A549 (cell line): ENCODE measurements at regions not wholly inside any gene's neighbourhood (a gene's known extent, or its start where the extent isn't known, plus 50 kb on each side); places are given as distances from the start of the nearest gene placed in this dataset.
A peak's percentile ranks its signal among the peaks of the same experiment; 100 is the strongest.

Source experiments
- ATAC-seq, 2 experiments: fragments of 200-7000 bp in 1 of 2; fragments of >200 bp in 1 of 2; cut with Nextera tagmentation in 1 of 2; cut with Tn5 transposase in 1 of 2; 3 replicates each; pipeline versions ENCODE4 v1.8.0 to v1.9.1; 2018 to 2020; ENCODE audit warnings: mild to moderate bottlenecking in 1 of 2, moderate library complexity in 1 of 2
- CTCF ChIA-PET: fragments of 300-600 bp; sonication (Branson Sonifier 250); formaldehyde crosslinking; extraction: SDS; loops from one replicate; lab custom pipeline; 2021; ENCODE audit warnings: antibody characterized with exemption, inconsistent platforms; lab: Yijun Ruan, JAX
- POLR2A ChIA-PET: fragments of 350-600 bp; formaldehyde crosslinking; extraction: SDS; loops from one replicate; lab custom pipeline; 2021; ENCODE audit warnings: antibody characterized with exemption, inconsistent platforms; lab: Yijun Ruan, JAX
- DNase-seq, 2 experiments: peaks; one replicate each; pipeline versions ENCODE4 v3.0.0 to v3.0.0-alpha.2; 2011 to 2016; ENCODE audit warnings: low read depth in 1 of 2, low spot score in 1 of 2
- FAIRE-seq: peaks from 2 replicates; lab custom pipeline; 2011; peaks lifted over from hg19 to GRCh38; lab: Jason Lieb, UNC
- H3K27ac ChIP-seq, 2 experiments: fragments of >200 bp; sonication (Bioruptor Twin); formaldehyde crosslinking; 3 replicates each; pipeline ENCODE4 v1.5.1; 2016 to 2017
- H3K4me1 ChIP-seq: fragments of >200 bp; sonication (Bioruptor Twin); formaldehyde crosslinking; 3 replicates; pipeline ENCODE4 v1.6.1; 2016
- H3K4me2 ChIP-seq: fragments of >200 bp; sonication (Bioruptor Twin); formaldehyde crosslinking; 3 replicates; pipeline ENCODE4 v1.6.1; 2016
- H3K4me3 ChIP-seq: fragments of >200 bp; sonication (Bioruptor Twin); formaldehyde crosslinking; 3 replicates; pipeline ENCODE4 v1.5.1; 2016
- H3K9me3 ChIP-seq: fragments of >200 bp; sonication (Bioruptor Twin); formaldehyde crosslinking; 3 replicates; pipeline ENCODE4 v1.6.1; 2016
- BHLHE40 ChIP-seq: IDR thresholded peaks from 2 replicates; pipeline ENCODE4 v1.6.1; 2012; ENCODE audit warnings: low read depth, low read length, inconsistent platforms
- CBX2 ChIP-seq: fragments of 200-600 bp; sonication (generic); IDR thresholded peaks from 2 replicates; pipeline ENCODE4 v1.6.1; 2016; ENCODE audit warnings: low read depth, mild to moderate bottlenecking, borderline replicate concordance
- CBX8 ChIP-seq: fragments of 200-600 bp; sonication (generic); IDR thresholded peaks from 2 replicates; pipeline ENCODE4 v1.6.1; 2016
- CEBPB ChIP-seq, 2 experiments: fragments of >200 bp in 1 of 2; sonication (Bioruptor Twin) in 1 of 2; formaldehyde crosslinking in 1 of 2; IDR thresholded peaks; 2 replicates each; pipeline ENCODE4 v1.6.1; 2012 to 2016
- CHD2 ChIP-seq: fragments of 150-350 bp; IDR thresholded peaks from 2 replicates; pipeline ENCODE4 v1.6.1; 2014; ENCODE audit warnings: low read length; ENCODE audit not compliant: partially characterized antibody
- CHD4 ChIP-seq: fragments of 200-600 bp; sonication (generic); IDR thresholded peaks from 2 replicates; pipeline ENCODE4 v1.6.1; 2016; ENCODE audit warnings: antibody characterized with exemption, mild to moderate bottlenecking, borderline replicate concordance
- ESRRA ChIP-seq: fragments of 150-350 bp; IDR thresholded peaks from 2 replicates; pipeline ENCODE4 v1.6.1; 2014; ENCODE audit warnings: mild to moderate bottlenecking, low read length, borderline replicate concordance
- FOSB ChIP-seq: fragments of 250-450 bp; sonication (Bioruptor Pico); IDR thresholded peaks from 2 replicates; pipeline ENCODE4 v1.5.0; 2020; ENCODE audit warnings: mild to moderate bottlenecking, moderate library complexity
- GATA3 ChIP-seq: IDR thresholded peaks from 2 replicates; pipeline ENCODE4 v1.6.1; 2012; ENCODE audit warnings: borderline replicate concordance
- HEYL ChIP-seq: fragments of 250-450 bp; sonication (Bioruptor Pico); IDR thresholded peaks from 2 replicates; pipeline ENCODE4 v1.8.0; 2021; ENCODE audit warnings: mild to moderate bottlenecking, moderate library complexity
- HOXB5 ChIP-seq: fragments of 250-450 bp; sonication (Bioruptor Pico); IDR thresholded peaks from 2 replicates; pipeline ENCODE4 v1.5.0; 2020; ENCODE audit warnings: mild to moderate bottlenecking, moderate library complexity
- MAFK ChIP-seq: fragments of 450-650 bp; IDR thresholded peaks from 2 replicates; pipeline ENCODE4 v1.6.1; 2014; ENCODE audit not compliant: partially characterized antibody
- MYC ChIP-seq: IDR thresholded peaks from 2 replicates; pipeline ENCODE4 v1.6.1; 2012; ENCODE audit warnings: mild to moderate bottlenecking, inconsistent platforms, low read length, improper control_type of control experiment, borderline replicate concordance
- NFE2L2 ChIP-seq: fragments of 150-350 bp; conservative IDR thresholded peaks from 2 replicates; pipeline ENCODE4 v1.6.1; 2014; ENCODE audit warnings: low read length
- NPAS2 ChIP-seq: fragments of 250-450 bp; sonication (Bioruptor Pico); IDR thresholded peaks from 2 replicates; pipeline ENCODE4 v1.8.0; 2022; ENCODE audit warnings: mild to moderate bottlenecking, moderate library complexity, borderline replicate concordance
- PHF8 ChIP-seq: fragments of 200-600 bp; sonication (generic); IDR thresholded peaks from 2 replicates; pipeline ENCODE4 v1.6.1; 2016; ENCODE audit warnings: low read depth, mild to moderate bottlenecking, antibody characterized with exemption, moderate library complexity, borderline replicate concordance
- POLR2A ChIP-seq: IDR thresholded peaks from 2 replicates; pipeline ENCODE4 v1.6.1; 2012; ENCODE audit warnings: mild to moderate bottlenecking, low read length
- RAD21 ChIP-seq, 2 experiments: fragments of >200 bp in 1 of 2; sonication (Bioruptor Twin) in 1 of 2; formaldehyde crosslinking in 1 of 2; IDR thresholded peaks in 1 of 2; conservative IDR thresholded peaks in 1 of 2; 2 replicates in 1 of 2; 3 replicates in 1 of 2; pipeline ENCODE4 v1.6.1; 2012 to 2018; ENCODE audit warnings: inconsistent platforms in 1 of 2
- RFX5 ChIP-seq: fragments of 450-650 bp; IDR thresholded peaks from 2 replicates; pipeline ENCODE4 v1.7.1; 2014; ENCODE audit warnings: antibody characterized with exemption, mild to moderate bottlenecking, moderate library complexity
- RNF2 ChIP-seq: fragments of 200-600 bp; sonication (generic); IDR thresholded peaks from 2 replicates; pipeline ENCODE4 v1.6.1; 2016; ENCODE audit warnings: low read depth, mild to moderate bottlenecking, antibody characterized with exemption, moderate library complexity, borderline replicate concordance
- SMC3 ChIP-seq: fragments of >200 bp; sonication (Bioruptor Twin); formaldehyde crosslinking; IDR thresholded peaks from 3 replicates; pipeline ENCODE4 v1.6.1; 2018; ENCODE audit warnings: inconsistent platforms
- SREBF2 ChIP-seq: fragments of 450-650 bp; IDR thresholded peaks from 2 replicates; pipeline ENCODE4 v1.6.1; 2014; ENCODE audit warnings: mild to moderate bottlenecking, moderate library complexity
- TP53 ChIP-seq: fragments of 250-450 bp; sonication (Bioruptor Pico); IDR thresholded peaks from 2 replicates; pipeline ENCODE4 v1.5.0; 2021; ENCODE audit warnings: mild to moderate bottlenecking, moderate library complexity
- ZFP36 ChIP-seq: fragments of 450-650 bp; IDR thresholded peaks from 2 replicates; pipeline ENCODE4 v1.6.1; 2014; ENCODE audit warnings: borderline replicate concordance; ENCODE audit not compliant: partially characterized antibody
- ZSCAN20 ChIP-seq: fragments of 250-450 bp; sonication (Bioruptor Pico); IDR thresholded peaks from 2 replicates; pipeline ENCODE4 v1.8.0; 2022; ENCODE audit warnings: mild to moderate bottlenecking, moderate library complexity
- WGBS: methylation state at CpG from one replicate; pipeline ENCODE4 v1.1.6; 2017; ENCODE audit errors: missing lambda C conversion rate; 5-methylcytosine and 5-hydroxymethylcytosine counted together
- TF ChIP-seq, protein P1 (sequence below): IDR thresholded peaks from 2 replicates; pipeline ENCODE4 v1.6.1; 2012; ENCODE audit warnings: low read depth, borderline replicate concordance
- TF ChIP-seq, protein P2 (sequence below): fragments of 150-350 bp; IDR thresholded peaks from 2 replicates; pipeline ENCODE4 v1.6.1; 2014; ENCODE audit warnings: low read depth, mild to moderate bottlenecking, low read length

DNA sequence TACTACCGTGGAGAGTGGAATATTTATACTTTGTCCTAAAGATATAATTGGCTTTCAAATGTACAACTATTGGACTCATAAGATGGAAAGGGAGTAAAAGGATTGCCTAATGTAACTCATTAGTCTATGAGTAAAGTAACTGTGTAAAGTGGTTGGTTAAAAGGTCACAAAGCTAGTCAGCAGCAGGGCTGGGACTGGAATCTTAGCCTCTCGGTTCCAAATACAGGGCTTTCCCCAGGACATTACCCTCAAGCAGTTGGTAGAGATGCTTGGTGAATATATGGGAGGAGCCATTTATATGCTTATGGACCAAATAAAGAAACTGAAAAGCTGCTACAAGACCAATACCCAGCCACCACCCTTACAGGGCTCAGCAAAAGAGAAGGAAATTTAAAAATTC is 283.7 kb downstream of the HLX start:
- H3K4me2 ChIP-seq = no peak overlapping the region

DNA sequence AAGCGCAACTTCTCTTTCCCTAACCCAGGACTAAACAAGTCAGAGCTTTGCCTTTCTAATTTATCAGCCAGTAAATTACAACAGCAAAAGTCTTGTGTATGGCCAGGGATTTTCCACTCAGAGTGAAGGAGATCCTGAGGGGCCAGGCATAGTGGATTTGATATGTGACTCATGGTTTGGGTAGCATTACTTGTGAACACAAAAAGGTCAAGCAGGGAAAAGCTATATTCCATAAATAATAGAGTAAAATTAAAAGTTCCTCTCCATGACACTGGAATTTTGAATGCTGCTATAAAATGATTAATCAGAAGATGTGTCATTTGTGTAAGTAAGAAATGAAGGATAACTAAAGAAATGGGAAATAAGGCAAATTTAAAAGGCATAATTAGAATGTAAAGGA is 284.8 kb downstream of the HLX start:
- 0 out of 3 replicates have a peak overlapping the region, but pooled peaks have one; percentile 4 for H3K4me2 ChIP-seq
- ChIA-PET POLR2A (no interaction called here), CTCF (interaction anchor here (0.6 to 0.9 kb wide), 3 partner anchors 40 to 158 kb away, joined by 3 to 5 read pairs (median 3); no protein-coding TSS in a partner anchor)
- 0 out of 3 replicates have a peak, but pooled peaks cover 3% of the 10 kb centered on the region for H3K4me1 ChIP-seq
- no peak overlapping the region for H3K4me3 ChIP-seq
- H3K9me3 ChIP-seq = no peaks in the 10 kb centered on the region
- TF ChIP-seq RAD21 (conservative IDR thresholded peaks at IDR 0.05 in 1 of 2, IDR thresholded peaks at IDR 0.05 in 1 of 2) (no peak), POLR2A (no peak), HOXB5 (CRISPR knock-in tag) (no peak), NPAS2 (CRISPR knock-in tag) (no peak), FOSB (CRISPR knock-in tag) (no peak), GATA3 (no peak), ZFP36 (no peak), RFX5 (no peak), MAFK (no peak), SMC3 (no peak), CHD4 (no peak), RNF2 (no peak), BHLHE40 (no peak), CBX8 (no peak), CBX2 (no peak), HEYL (no peak)
- TF ChIP-seq, protein P1, sequence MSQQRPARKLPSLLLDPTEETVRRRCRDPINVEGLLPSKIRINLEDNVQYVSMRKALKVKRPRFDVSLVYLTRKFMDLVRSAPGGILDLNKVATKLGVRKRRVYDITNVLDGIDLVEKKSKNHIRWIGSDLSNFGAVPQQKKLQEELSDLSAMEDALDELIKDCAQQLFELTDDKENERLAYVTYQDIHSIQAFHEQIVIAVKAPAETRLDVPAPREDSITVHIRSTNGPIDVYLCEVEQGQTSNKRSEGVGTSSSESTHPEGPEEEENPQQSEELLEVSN = no peak
- TF ChIP-seq, protein P2, sequence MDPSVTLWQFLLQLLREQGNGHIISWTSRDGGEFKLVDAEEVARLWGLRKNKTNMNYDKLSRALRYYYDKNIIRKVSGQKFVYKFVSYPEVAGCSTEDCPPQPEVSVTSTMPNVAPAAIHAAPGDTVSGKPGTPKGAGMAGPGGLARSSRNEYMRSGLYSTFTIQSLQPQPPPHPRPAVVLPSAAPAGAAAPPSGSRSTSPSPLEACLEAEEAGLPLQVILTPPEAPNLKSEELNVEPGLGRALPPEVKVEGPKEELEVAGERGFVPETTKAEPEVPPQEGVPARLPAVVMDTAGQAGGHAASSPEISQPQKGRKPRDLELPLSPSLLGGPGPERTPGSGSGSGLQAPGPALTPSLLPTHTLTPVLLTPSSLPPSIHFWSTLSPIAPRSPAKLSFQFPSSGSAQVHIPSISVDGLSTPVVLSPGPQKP = no peak
- H3K27ac ChIP-seq = no peak overlapping the region
- ATAC-seq (no peak), DNase-seq (no peak), FAIRE-seq (no peak)
- 89% methylated on average over 1 of the region's 1 CpG for WGBS

More for the DNA sequence above, 283.7 kb downstream of the HLX start:
- 75% methylated on average over 2 of the region's 2 CpGs for WGBS
- ATAC-seq = no peak
- POLR2A ChIA-PET = no interaction called here
- no peaks in the 10 kb centered on the region for H3K9me3 ChIP-seq
- no peak for DNase-seq
- CTCF ChIA-PET = no interaction called here
- 0 out of 3 replicates have a peak, but pooled peaks cover 3% of the 10 kb centered on the region for H3K4me1 ChIP-seq
- H3K27ac ChIP-seq = no peak overlapping the region
- H3K4me3 ChIP-seq = no peak overlapping the region
- FAIRE-seq = no peak
- TF ChIP-seq PHF8 = no peak
- no peak for TF ChIP-seq ZSCAN20 (CRISPR knock-in tag)
- TF ChIP-seq NPAS2 (CRISPR knock-in tag) = no peak
- TF ChIP-seq GATA3 = no peak
- TF ChIP-seq ZFP36 = no peak
- TF ChIP-seq TP53 = no peak
- no peak for TF ChIP-seq ESRRA
- no peak for TF ChIP-seq CHD2
- TF ChIP-seq MYC = no peak
- no peak for TF ChIP-seq NFE2L2
- no peak for TF ChIP-seq SREBF2
- no peak for TF ChIP-seq HEYL
- TF ChIP-seq CEBPB (IDR thresholded peaks at IDR 0.05) = no peak
